H1 (cell line): ENCODE measurements at regions not wholly inside any gene's neighbourhood (a gene's known extent, or its start where the extent isn't known, plus 50 kb on each side); places are given as distances from the start of the nearest gene placed in this dataset.
"Not testable (repeated sequence)": the region's sequence is repeated elsewhere in the genome, so short reads cannot be mapped to it uniquely, and the experiment has no call there.

Experiments used
- CTCF ChIA-PET: fragments of 300-600 bp; sonication (Branson Sonifier 250); formaldehyde crosslinking; loops from one replicate; lab custom pipeline; 2021; ENCODE audit not compliant: partially characterized antibody; lab: Charles Lee
- POLR2A ChIA-PET: fragments of 300-600 bp; sonication (Branson Sonifier 250); formaldehyde crosslinking; loops from one replicate; lab custom pipeline; 2021; ENCODE audit warnings: inconsistent platforms; ENCODE audit not compliant: partially characterized antibody; lab: Charles Lee
- DNase-seq, 2 experiments: peaks; one replicate each; pipeline versions ENCODE4 v3.0.0 to v3.0.0-alpha.2; 2010 to 2022; ENCODE audit warnings: low spot score in 2 of 2, low read depth in 1 of 2, mixed read lengths in 1 of 2
- FAIRE-seq: peaks from 2 replicates; lab custom pipeline; 2011; peaks lifted over from hg19 to GRCh38; lab: Jason Lieb, UNC
- H2AFZ ChIP-seq: 2 replicates; pipeline ENCODE4 v1.8.1; 2012; ENCODE audit warnings: low read length, inconsistent platforms
- H2AK5ac ChIP-seq: 2 replicates; pipeline ENCODE4 v1.6.1; 2013; ENCODE audit warnings: low read depth, low read length
- H2BK120ac ChIP-seq: replicated peaks from 2 replicates; pipeline ENCODE3; 2013; ENCODE audit warnings: low read depth, low read length, inconsistent platforms
- H2BK12ac ChIP-seq: 2 replicates; pipeline ENCODE4 v1.6.1; 2013; ENCODE audit warnings: low read depth, low read length
- H2BK15ac ChIP-seq: 2 replicates; pipeline ENCODE4 v1.6.1; 2013; ENCODE audit warnings: low read length
- H2BK20ac ChIP-seq: 2 replicates; pipeline ENCODE4 v1.6.1; 2013; ENCODE audit warnings: low read length
- H2BK5ac ChIP-seq: 2 replicates; pipeline ENCODE4 v1.6.1; 2013; ENCODE audit warnings: low read depth, low read length
- H3K14ac ChIP-seq: 2 replicates; pipeline ENCODE4 v1.6.1; 2013; ENCODE audit warnings: inconsistent platforms; ENCODE audit not compliant: insufficient read length
- H3K18ac ChIP-seq: 2 replicates; pipeline ENCODE4 v1.6.1; 2013; ENCODE audit warnings: low read length; ENCODE audit errors: extremely low read depth
- H3K23ac ChIP-seq: 2 replicates; pipeline ENCODE4 v1.6.1; 2013; ENCODE audit warnings: inconsistent platforms; ENCODE audit not compliant: insufficient read length
- H3K23me2 ChIP-seq: 2 replicates; pipeline ENCODE4 v1.6.1; 2013; ENCODE audit warnings: low read depth, low read length
- H3K27ac ChIP-seq: 2 replicates; pipeline ENCODE4 v1.6.1; 2011; ENCODE audit warnings: low read depth, low read length, inconsistent platforms
- H3K27me3 ChIP-seq, 4 experiments: replicated peaks in 1 of 4; 1 replicate in 1 of 4; 2 replicates in 3 of 4; pipeline versions ENCODE4 v1.6.1 to v1.8.1; 2011 to 2013; ENCODE audit warnings: low read length in 3 of 4, mild to moderate bottlenecking in 3 of 4, inconsistent platforms in 2 of 4, mixed read lengths in 2 of 4, moderate library complexity in 1 of 4; ENCODE audit not compliant: control insufficient read depth in 3 of 4, insufficient read depth in 3 of 4; ENCODE audit errors: extremely low read depth in 1 of 4
- H3K36me3 ChIP-seq, 4 experiments: 2 replicates each; pipeline versions ENCODE4 v1.6.1 to v1.8.1; 2011 to 2013; ENCODE audit warnings: mild to moderate bottlenecking in 4 of 4, low read length in 3 of 4, moderate library complexity in 2 of 4, control low read depth in 1 of 4, inconsistent platforms in 1 of 4; ENCODE audit not compliant: insufficient read depth in 4 of 4, control insufficient read depth in 2 of 4
- H3K4ac ChIP-seq: replicated peaks from 2 replicates; pipeline ENCODE3; 2013; ENCODE audit warnings: low read length, low read depth, mixed read lengths, inconsistent platforms; ENCODE audit not compliant: insufficient read length
- H3K4me1 ChIP-seq, 4 experiments: replicated peaks in 1 of 4; 1 replicate in 1 of 4; 2 replicates in 3 of 4; pipeline versions ENCODE4 v1.6.1 to v1.8.1; 2011 to 2013; ENCODE audit warnings: low read length in 3 of 4, inconsistent platforms in 2 of 4, mixed read lengths in 1 of 4; ENCODE audit not compliant: insufficient read depth in 4 of 4, control insufficient read depth in 3 of 4
- H3K4me2 ChIP-seq, 2 experiments: 2 replicates each; pipeline versions ENCODE4 v1.6.1 to v1.8.1; 2011 to 2013; ENCODE audit warnings: low read depth in 2 of 2, low read length in 2 of 2, control low read depth in 1 of 2, inconsistent platforms in 1 of 2, mild to moderate bottlenecking in 1 of 2; ENCODE audit not compliant: insufficient read depth in 1 of 2
- H3K4me3 ChIP-seq, 4 experiments: fragments of 200-600, 300-600 bp in 1 of 4; sonication (generic), shearing (Covaris generic), sonication (Bioruptor Twin) in 1 of 4; 2 replicates each; pipeline versions ENCODE4 v1.5.1 to v1.8.1; 2011 to 2016; ENCODE audit warnings: low read length in 4 of 4, low read depth in 3 of 4, control low read depth in 2 of 4, inconsistent platforms in 2 of 4, mild to moderate bottlenecking in 2 of 4, mixed read lengths in 1 of 4, moderate library complexity in 1 of 4; ENCODE audit not compliant: insufficient read depth in 2 of 4; ENCODE audit errors: extremely low read depth in 1 of 4
- H3K56ac ChIP-seq: replicated peaks from 2 replicates; pipeline ENCODE3; 2013; ENCODE audit warnings: low read depth, mild to moderate bottlenecking, mixed read lengths, low read length, inconsistent platforms; ENCODE audit not compliant: insufficient read length
- H3K79me1 ChIP-seq: 2 replicates; pipeline ENCODE4 v1.6.1; 2013; ENCODE audit warnings: low read depth, low read length, control low read depth
- H3K79me2 ChIP-seq, 2 experiments: 2 replicates each; pipeline versions ENCODE4 v1.6.1 to v1.8.1; 2012 to 2013; ENCODE audit warnings: low read length in 2 of 2, mild to moderate bottlenecking in 2 of 2, inconsistent platforms in 1 of 2; ENCODE audit not compliant: insufficient read depth in 2 of 2, control insufficient read depth in 1 of 2
- H3K9ac ChIP-seq, 4 experiments: replicated peaks in 1 of 4; 1 replicate in 1 of 4; 2 replicates in 3 of 4; pipeline versions ENCODE4 v1.6.1 to v1.8.1; 2011 to 2013; ENCODE audit warnings: low read depth in 3 of 4, low read length in 3 of 4, control low read depth in 2 of 4, mild to moderate bottlenecking in 2 of 4, moderate library complexity in 2 of 4, inconsistent platforms in 1 of 4; ENCODE audit errors: extremely low read depth in 1 of 4
- H3K9me3 ChIP-seq, 2 experiments: 2 replicates each; pipeline versions ENCODE4 v1.6.1 to v1.8.1; 2012 to 2013; ENCODE audit warnings: mild to moderate bottlenecking in 2 of 2, moderate library complexity in 2 of 2, control low read depth in 1 of 2, inconsistent platforms in 1 of 2, low read depth in 1 of 2, low read length in 1 of 2, mixed read lengths in 1 of 2; ENCODE audit not compliant: insufficient read depth in 2 of 2
- H4K20me1 ChIP-seq, 2 experiments: replicated peaks in 1 of 2; 2 replicates each; pipeline versions ENCODE3 to v1.8.1; 2011 to 2013; ENCODE audit warnings: inconsistent platforms in 2 of 2, low read length in 2 of 2, mild to moderate bottlenecking in 1 of 2; ENCODE audit not compliant: insufficient read depth in 2 of 2, control insufficient read depth in 1 of 2
- H4K5ac ChIP-seq: 2 replicates; pipeline ENCODE4 v1.6.1; 2013; ENCODE audit warnings: low read length, low read depth, mixed read lengths, inconsistent platforms; ENCODE audit not compliant: insufficient read length
- H4K8ac ChIP-seq: 2 replicates; pipeline ENCODE4 v1.8.0; 2013; ENCODE audit warnings: mild to moderate bottlenecking, moderate library complexity, low read length, inconsistent platforms; ENCODE audit not compliant: insufficient read depth; ENCODE audit errors: extremely low read depth
- H4K91ac ChIP-seq: replicated peaks from 2 replicates; pipeline ENCODE3; 2013; ENCODE audit warnings: low read length, mixed read lengths, inconsistent platforms; ENCODE audit not compliant: insufficient read length
- WGBS, 2 experiments: shearing (Covaris generic) in 1 of 2; methylation state at CpG; one replicate each; pipeline versions ENCODE4 v1.1.6 to v1.1.7; 2013 to 2015; ENCODE audit warnings: low lambda C conversion rate in 2 of 2, mixed read lengths in 2 of 2, inconsistent platforms in 1 of 2, low coverage in 1 of 2, missing lambda C conversion rate in 1 of 2; ENCODE audit not compliant: insufficient replicate concordance in 2 of 2, insufficient coverage in 1 of 2, insufficient read length in 1 of 2; ENCODE audit errors: extremely low coverage in 1 of 2, missing lambda C conversion rate in 1 of 2; 5-methylcytosine and 5-hydroxymethylcytosine counted together

- H3K23ac ChIP-seq, H3K27ac ChIP-seq, H3K23me2 ChIP-seq, H4K20me1 ChIP-seq, H3K4ac ChIP-seq, H4K91ac ChIP-seq, H3K9ac ChIP-seq, H3K4me3 ChIP-seq, H2BK5ac ChIP-seq, H3K79me2 ChIP-seq, H3K9me3 ChIP-seq, H2AFZ ChIP-seq, H2AK5ac ChIP-seq, H3K14ac ChIP-seq, H3K79me1 ChIP-seq, H2BK20ac ChIP-seq, H2BK120ac ChIP-seq, H3K56ac ChIP-seq, H2BK15ac ChIP-seq, H2BK12ac ChIP-seq, POLR2A ChIA-PET, DNase-seq, H3K27me3 ChIP-seq, H3K18ac ChIP-seq, CTCF ChIA-PET, FAIRE-seq, H3K4me1 ChIP-seq, H4K5ac ChIP-seq, H3K36me3 ChIP-seq, H4K8ac ChIP-seq, H3K4me2 ChIP-seq: not testable (repeated sequence)
- WGBS, 2 experiments = 66% methylated on average over 4 of the region's 6 CpGs; no CpG with 5 or more reads in 1 of the 2 experiments
Measured at GRCh38 chr1:146645978-146646604, 292.0 kb upstream of the NBPF12 start.

- H2AK5ac ChIP-seq, H2AFZ ChIP-seq, H3K36me3 ChIP-seq, H2BK12ac ChIP-seq, H3K9me3 ChIP-seq, H3K18ac ChIP-seq, H3K9ac ChIP-seq, CTCF ChIA-PET, H2BK5ac ChIP-seq, H3K4me1 ChIP-seq, H3K27ac ChIP-seq, H3K4me3 ChIP-seq, H2BK15ac ChIP-seq, H3K23ac ChIP-seq, H4K20me1 ChIP-seq, H3K79me2 ChIP-seq, DNase-seq, H3K56ac ChIP-seq, H4K91ac ChIP-seq, H3K4ac ChIP-seq, H3K79me1 ChIP-seq, H3K27me3 ChIP-seq, H3K14ac ChIP-seq, POLR2A ChIA-PET, FAIRE-seq, H2BK20ac ChIP-seq, H2BK120ac ChIP-seq, H3K4me2 ChIP-seq, H4K8ac ChIP-seq, H3K23me2 ChIP-seq, H4K5ac ChIP-seq: not testable (repeated sequence)
- 81% methylated on average over 2 of the region's 3 CpGs; no CpG with 5 or more reads in 1 of the 2 experiments for WGBS, 2 experiments
Measured at GRCh38 chr1:146641534-146641933, 296.6 kb upstream of the NBPF12 start.
